ENCODE measurements at regions not wholly inside any gene's neighbourhood (a gene's known extent, or its start where the extent isn't known, plus 50 kb on each side); places are given as distances from the start of the nearest gene placed in this dataset.

- H3K4me3 ChIP-seq (ENCODE audit: low read depth in 1 of 2, low read length in 1 of 2), result no peak overlapping the region
- TF ChIP-seq CTCF (IDR thresholded peaks at IDR 0.05), result no peak
- H3K4me1 ChIP-seq (ENCODE audit: control insufficient read depth in 1 of 2, insufficient read depth in 1 of 2, low read depth in 1 of 2, low read length in 1 of 2), result peaks cover 27 to 33% of the 10 kb centered on the region in 2 experiments
- no peaks in the 10 kb centered on the region for H3K9me3 ChIP-seq
- no peak overlapping the region for H3K27ac ChIP-seq
- H3K36me3 ChIP-seq, result no peaks in the 10 kb centered on the region
- no peaks in the 10 kb centered on the region for H3K27me3 ChIP-seq
Measured at GRCh38 chr21:32934829-32935228, 90.9 kb upstream of the OLIG2 start.

- H3K4me3 ChIP-seq (ENCODE audit: low read depth in 1 of 2, low read length in 1 of 2), result no peak overlapping the region
- peaks cover 8% of the 10 kb centered on the region for H3K27me3 ChIP-seq
- peaks cover 14 to 18% of the 10 kb centered on the region in 2 experiments for H3K4me1 ChIP-seq (ENCODE audit: control insufficient read depth in 1 of 2, insufficient read depth in 1 of 2, low read depth in 1 of 2, low read length in 1 of 2)
- peak; percentile 69 for TF ChIP-seq CTCF (IDR thresholded peaks at IDR 0.05)
- no peaks in the 10 kb centered on the region for H3K36me3 ChIP-seq
- no peak overlapping the region for H3K27ac ChIP-seq
- no peaks in the 10 kb centered on the region for H3K9me3 ChIP-seq
Measured at GRCh38 chr21:32940079-32941014, 85.4 kb upstream of the OLIG2 start.

- Histone ChIP-seq H3K4me3 (ENCODE audit: low read depth in 1 of 2, low read length in 1 of 2) (no peak overlapping the region), H3K27ac (no peak overlapping the region), H3K27me3 (peaks cover 8% of the 10 kb centered on the region), H3K4me1 (ENCODE audit: control insufficient read depth in 1 of 2, insufficient read depth in 1 of 2, low read depth in 1 of 2, low read length in 1 of 2) (peaks cover 14 to 18% of the 10 kb centered on the region in 2 experiments), H3K9me3 (no peaks in the 10 kb centered on the region), H3K36me3 (no peaks in the 10 kb centered on the region)
- TF ChIP-seq CTCF (IDR thresholded peaks at IDR 0.05), result no peak
Measured at GRCh38 chr21:32941263-32941662, 84.5 kb upstream of the OLIG2 start.

- Histone ChIP-seq H3K36me3 (no peaks in the 10 kb centered on the region), H3K27me3 (peaks cover 18% of the 10 kb centered on the region), H3K27ac (no peak overlapping the region), H3K4me3 (ENCODE audit: low read depth in 1 of 2, low read length in 1 of 2) (no peak overlapping the region), H3K4me1 (ENCODE audit: control insufficient read depth in 1 of 2, insufficient read depth in 1 of 2, low read depth in 1 of 2, low read length in 1 of 2) (no peaks in the 10 kb centered on the region), H3K9me3 (no peaks in the 10 kb centered on the region)
- no peak for TF ChIP-seq CTCF (IDR thresholded peaks at IDR 0.05)
Measured at GRCh38 chr21:32946654-32947053, 79.1 kb upstream of the OLIG2 start.

GRCh38 chr21:32947736-32948135, 78.0 kb upstream of the OLIG2 start:
- no peak overlapping the region for H3K27ac ChIP-seq
- no peak for TF ChIP-seq CTCF (IDR thresholded peaks at IDR 0.05)
- H3K27me3 ChIP-seq, result peaks cover 27% of the 10 kb centered on the region
- H3K4me3 ChIP-seq (ENCODE audit: low read depth in 1 of 2, low read length in 1 of 2), result no peak overlapping the region
- no peaks in the 10 kb centered on the region for H3K4me1 ChIP-seq (ENCODE audit: control insufficient read depth in 1 of 2, insufficient read depth in 1 of 2, low read depth in 1 of 2, low read length in 1 of 2)
- no peaks in the 10 kb centered on the region for H3K9me3 ChIP-seq
- H3K36me3 ChIP-seq, result no peaks in the 10 kb centered on the region

Data from neutrophil (primary cell).